ENCODE measurements at regions not wholly inside any gene's neighbourhood (a gene's known extent, or its start where the extent isn't known, plus 50 kb on each side); places are given as distances from the start of the nearest gene placed in this dataset.

DNA sequence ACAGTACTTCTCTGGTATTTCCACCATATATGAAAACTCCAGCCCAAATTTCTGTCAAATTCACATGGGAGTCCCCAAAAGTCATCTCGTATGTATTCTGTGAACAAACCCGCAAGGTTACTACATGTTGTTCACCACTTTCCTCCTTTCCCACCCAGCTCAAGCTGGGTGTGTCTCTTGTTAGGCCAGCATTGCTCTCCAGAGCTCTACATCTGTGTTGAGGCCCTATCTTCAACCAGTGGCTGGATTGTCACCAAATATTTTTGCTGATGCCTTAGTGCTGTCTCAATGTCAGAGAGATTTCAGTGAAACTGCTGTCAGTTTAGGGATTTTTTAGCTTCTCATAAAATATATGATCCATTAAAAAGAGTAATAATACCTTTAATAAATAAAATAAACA lies 230.9 kb downstream of the BTG1 start:
- H3K27me3 ChIP-seq (ENCODE audit: low read length) = no peaks in the 10 kb centered on the region
- H3K27ac ChIP-seq (ENCODE audit: low read depth, low read length) = no peak overlapping the region
- H3K4me3 ChIP-seq (ENCODE audit: insufficient read depth, low read length, poor library complexity, severe bottlenecking) = no peak overlapping the region
- H2AFZ ChIP-seq (ENCODE audit: low read depth, low read length, severe bottlenecking) = no peak overlapping the region
- H3K9me3 ChIP-seq (ENCODE audit: insufficient read depth, low read length) = no peaks in the 10 kb centered on the region
- no peaks in the 10 kb centered on the region for H3K36me3 ChIP-seq (ENCODE audit: low read length)
- no peak overlapping the region for H3K4me2 ChIP-seq (ENCODE audit: low read depth, low read length, poor library complexity, severe bottlenecking)
- H3K9ac ChIP-seq (ENCODE audit: low read length) = no peak overlapping the region
- no peaks in the 10 kb centered on the region for H3K9me2 ChIP-seq (replicated peaks; ENCODE audit: insufficient read depth, low read length)
- TF ChIP-seq, protein P1, sequence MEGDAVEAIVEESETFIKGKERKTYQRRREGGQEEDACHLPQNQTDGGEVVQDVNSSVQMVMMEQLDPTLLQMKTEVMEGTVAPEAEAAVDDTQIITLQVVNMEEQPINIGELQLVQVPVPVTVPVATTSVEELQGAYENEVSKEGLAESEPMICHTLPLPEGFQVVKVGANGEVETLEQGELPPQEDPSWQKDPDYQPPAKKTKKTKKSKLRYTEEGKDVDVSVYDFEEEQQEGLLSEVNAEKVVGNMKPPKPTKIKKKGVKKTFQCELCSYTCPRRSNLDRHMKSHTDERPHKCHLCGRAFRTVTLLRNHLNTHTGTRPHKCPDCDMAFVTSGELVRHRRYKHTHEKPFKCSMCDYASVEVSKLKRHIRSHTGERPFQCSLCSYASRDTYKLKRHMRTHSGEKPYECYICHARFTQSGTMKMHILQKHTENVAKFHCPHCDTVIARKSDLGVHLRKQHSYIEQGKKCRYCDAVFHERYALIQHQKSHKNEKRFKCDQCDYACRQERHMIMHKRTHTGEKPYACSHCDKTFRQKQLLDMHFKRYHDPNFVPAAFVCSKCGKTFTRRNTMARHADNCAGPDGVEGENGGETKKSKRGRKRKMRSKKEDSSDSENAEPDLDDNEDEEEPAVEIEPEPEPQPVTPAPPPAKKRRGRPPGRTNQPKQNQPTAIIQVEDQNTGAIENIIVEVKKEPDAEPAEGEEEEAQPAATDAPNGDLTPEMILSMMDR (IDR thresholded peaks at IDR 0.05; ENCODE audit: insufficient read depth, low read length, poor library complexity, severe bottlenecking) = no peak
- no peak for TF ChIP-seq EZH2phosphoT487 (conservative IDR thresholded peaks at IDR 0.05; ENCODE audit: low read length)
- no peaks in the 10 kb centered on the region for H4K20me1 ChIP-seq (ENCODE audit: low read depth, low read length)
- H3K79me2 ChIP-seq (ENCODE audit: insufficient read depth, low read length) = no peaks in the 10 kb centered on the region
- H3F3A ChIP-seq (ENCODE audit: insufficient read depth) = no peaks in the 10 kb centered on the region

DNA sequence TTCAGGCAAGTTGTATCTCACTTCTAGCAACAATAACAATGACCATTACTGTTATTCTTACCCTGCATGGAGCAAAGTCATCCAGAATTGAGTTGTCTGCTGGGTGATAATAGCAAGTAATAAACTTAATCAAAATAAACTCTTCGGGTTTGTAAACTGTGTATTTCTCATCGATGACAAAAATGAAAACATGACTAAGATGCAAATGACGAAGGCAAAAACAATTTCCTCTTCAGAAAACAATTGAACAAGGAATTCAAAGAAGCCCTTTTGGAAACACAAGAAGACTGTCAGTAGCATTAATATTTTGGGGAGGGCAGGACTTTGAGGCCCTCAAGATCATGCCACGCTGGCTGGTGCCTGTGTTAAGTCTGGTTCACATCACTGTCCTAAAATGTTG lies 232.0 kb downstream of the BTG1 start:
- Histone ChIP-seq H3K36me3 (ENCODE audit: low read length) (no peaks in the 10 kb centered on the region), H3F3A (ENCODE audit: insufficient read depth) (no peaks in the 10 kb centered on the region), H3K9ac (ENCODE audit: low read length) (no peak overlapping the region), H3K4me2 (ENCODE audit: low read depth, low read length, poor library complexity, severe bottlenecking) (no peak overlapping the region), H4K20me1 (ENCODE audit: low read depth, low read length) (no peaks in the 10 kb centered on the region), H3K4me3 (ENCODE audit: insufficient read depth, low read length, poor library complexity, severe bottlenecking) (no peak overlapping the region), H3K9me3 (ENCODE audit: insufficient read depth, low read length) (no peaks in the 10 kb centered on the region), H3K27me3 (ENCODE audit: low read length) (no peaks in the 10 kb centered on the region), H2AFZ (ENCODE audit: low read depth, low read length, severe bottlenecking) (no peak overlapping the region), H3K9me2 (replicated peaks; ENCODE audit: insufficient read depth, low read length) (no peaks in the 10 kb centered on the region), H3K79me2 (ENCODE audit: insufficient read depth, low read length) (no peaks in the 10 kb centered on the region), H3K27ac (ENCODE audit: low read depth, low read length) (no peak overlapping the region)
- TF ChIP-seq, protein P1 (IDR thresholded peaks at IDR 0.05; ENCODE audit: insufficient read depth, low read length, poor library complexity, severe bottlenecking) = no peak
- TF ChIP-seq EZH2phosphoT487 (conservative IDR thresholded peaks at IDR 0.05; ENCODE audit: low read length) = no peak

DNA sequence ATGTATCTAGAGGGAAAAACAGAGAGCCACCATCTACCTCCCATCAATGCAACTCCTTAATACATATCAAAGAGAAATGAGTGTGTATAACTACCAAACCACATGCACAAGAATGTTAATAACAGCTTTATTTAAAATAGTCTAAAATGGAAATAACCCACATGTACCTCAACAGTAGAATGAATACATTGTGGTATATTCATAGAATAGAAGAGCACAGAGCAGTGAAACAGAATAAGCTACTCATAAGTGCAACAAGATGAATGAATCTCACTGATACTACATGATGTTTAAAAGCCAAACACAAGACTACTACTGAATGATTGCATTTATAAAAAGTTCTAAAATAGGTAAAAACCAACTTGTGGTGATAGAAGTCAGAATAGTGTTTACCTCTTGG lies 232.5 kb downstream of the BTG1 start:
- TF ChIP-seq EZH2phosphoT487 (conservative IDR thresholded peaks at IDR 0.05; ENCODE audit: low read length) = no peak
- TF ChIP-seq, protein P1 (IDR thresholded peaks at IDR 0.05; ENCODE audit: insufficient read depth, low read length, poor library complexity, severe bottlenecking) = no peak
- Histone ChIP-seq H3K9me3 (ENCODE audit: insufficient read depth, low read length) (no peaks in the 10 kb centered on the region), H3K9me2 (replicated peaks; ENCODE audit: insufficient read depth, low read length) (no peaks in the 10 kb centered on the region), H3K27me3 (ENCODE audit: low read length) (no peaks in the 10 kb centered on the region), H3K4me2 (ENCODE audit: low read depth, low read length, poor library complexity, severe bottlenecking) (no peak overlapping the region), H3K4me3 (ENCODE audit: insufficient read depth, low read length, poor library complexity, severe bottlenecking) (no peak overlapping the region), H3K79me2 (ENCODE audit: insufficient read depth, low read length) (no peaks in the 10 kb centered on the region), H3K9ac (ENCODE audit: low read length) (no peak overlapping the region), H3K27ac (ENCODE audit: low read depth, low read length) (no peak overlapping the region), H2AFZ (ENCODE audit: low read depth, low read length, severe bottlenecking) (no peak overlapping the region), H3K36me3 (ENCODE audit: low read length) (no peaks in the 10 kb centered on the region), H4K20me1 (ENCODE audit: low read depth, low read length) (no peaks in the 10 kb centered on the region), H3F3A (ENCODE audit: insufficient read depth) (no peaks in the 10 kb centered on the region)

Data from SU-DHL-6 (cell line).